RPMI8226 (cell line): ENCODE measurements at regions not wholly inside any gene's neighbourhood (a gene's known extent, or its start where the extent isn't known, plus 50 kb on each side); places are given as distances from the start of the nearest gene placed in this dataset.
"Not testable (repeated sequence)": the region's sequence is repeated elsewhere in the genome, so short reads cannot be mapped to it uniquely, and the experiment has no call there.

Source experiments
- DNase-seq: peaks from one replicate; pipeline ENCODE4 v3.0.0-alpha.2; 2015

- DNase-seq = peak; percentile 34
Observed at GRCh38 chr16:79844603-79845002, 244.1 kb upstream of the MAF start.

GRCh38 chr16:79843631-79844043, 243.1 kb upstream of the MAF start:
- DNase-seq = peak; percentile 58

GRCh38 chr16:79843145-79843544, 242.6 kb upstream of the MAF start:
- DNase-seq = no peak

GRCh38 chr16:79842197-79842596, 241.7 kb upstream of the MAF start:
- DNase-seq = peak; percentile 37

- peak; percentile 44 for DNase-seq
Observed at GRCh38 chr16:79839466-79840341, 239.2 kb upstream of the MAF start.

GRCh38 chr16:79838496-79839259, 238.1 kb upstream of the MAF start:
- peak; percentile 37 for DNase-seq

- DNase-seq = no peak
Observed at GRCh38 chr16:79836144-79836543, 235.6 kb upstream of the MAF start.

- DNase-seq = no peak
Observed at GRCh38 chr16:79835194-79835593, 234.7 kb upstream of the MAF start.

- no peak for DNase-seq
Observed at GRCh38 chr16:79834720-79835119, 234.2 kb upstream of the MAF start.

- not testable (repeated sequence) for DNase-seq
Observed at GRCh38 chr16:79834003-79834402, 233.5 kb upstream of the MAF start.

- DNase-seq = no peak
Observed at GRCh38 chr16:79833559-79833958, 233.0 kb upstream of the MAF start.

- no peak for DNase-seq
Observed at GRCh38 chr16:79826732-79827475, 226.4 kb upstream of the MAF start.

GRCh38 chr16:79825002-79825401, 224.5 kb upstream of the MAF start:
- no peak for DNase-seq

- no peak for DNase-seq
Observed at GRCh38 chr16:79823639-79824038, 223.1 kb upstream of the MAF start.

GRCh38 chr16:79821911-79822310, 221.4 kb upstream of the MAF start:
- peak; percentile 21 for DNase-seq

- DNase-seq = no peak
Observed at GRCh38 chr16:79816081-79816497, 215.6 kb upstream of the MAF start.

- no peak for DNase-seq
Observed at GRCh38 chr16:79815049-79815448, 214.5 kb upstream of the MAF start.

GRCh38 chr16:79814124-79814523, 213.6 kb upstream of the MAF start:
- no peak for DNase-seq

GRCh38 chr16:79811541-79811940, 211.0 kb upstream of the MAF start:
- no peak for DNase-seq

GRCh38 chr16:79810449-79811189, 210.1 kb upstream of the MAF start:
- no peak for DNase-seq

- DNase-seq = no peak
Observed at GRCh38 chr16:79809376-79809775, 208.8 kb upstream of the MAF start.

GRCh38 chr16:79808731-79809130, 208.2 kb upstream of the MAF start:
- no peak for DNase-seq

GRCh38 chr16:79806757-79807156, 206.2 kb upstream of the MAF start:
- no peak for DNase-seq
